H1 (cell line): ENCODE measurements at regions not wholly inside any gene's neighbourhood (a gene's known extent, or its start where the extent isn't known, plus 50 kb on each side); places are given as distances from the start of the nearest gene placed in this dataset.

Experiments
- CTCF ChIA-PET: fragments of 300-600 bp; sonication (Branson Sonifier 250); formaldehyde crosslinking; loops from one replicate; lab custom pipeline; 2021; ENCODE audit not compliant: partially characterized antibody; lab: Charles Lee
- POLR2A ChIA-PET: fragments of 300-600 bp; sonication (Branson Sonifier 250); formaldehyde crosslinking; loops from one replicate; lab custom pipeline; 2021; ENCODE audit warnings: inconsistent platforms; ENCODE audit not compliant: partially characterized antibody; lab: Charles Lee
- DNase-seq, 2 experiments: peaks; one replicate each; pipeline versions ENCODE4 v3.0.0 to v3.0.0-alpha.2; 2010 to 2022; ENCODE audit warnings: low spot score in 2 of 2, low read depth in 1 of 2, mixed read lengths in 1 of 2
- FAIRE-seq: peaks from 2 replicates; lab custom pipeline; 2011; peaks lifted over from hg19 to GRCh38; lab: Jason Lieb, UNC
- H2AFZ ChIP-seq: 2 replicates; pipeline ENCODE4 v1.8.1; 2012; ENCODE audit warnings: low read length, inconsistent platforms
- H2AK5ac ChIP-seq: 2 replicates; pipeline ENCODE4 v1.6.1; 2013; ENCODE audit warnings: low read depth, low read length
- H2BK120ac ChIP-seq: replicated peaks from 2 replicates; pipeline ENCODE3; 2013; ENCODE audit warnings: low read depth, low read length, inconsistent platforms
- H2BK12ac ChIP-seq: 2 replicates; pipeline ENCODE4 v1.6.1; 2013; ENCODE audit warnings: low read depth, low read length
- H2BK15ac ChIP-seq: 2 replicates; pipeline ENCODE4 v1.6.1; 2013; ENCODE audit warnings: low read length
- H2BK20ac ChIP-seq: 2 replicates; pipeline ENCODE4 v1.6.1; 2013; ENCODE audit warnings: low read length
- H2BK5ac ChIP-seq: 2 replicates; pipeline ENCODE4 v1.6.1; 2013; ENCODE audit warnings: low read depth, low read length
- H3K14ac ChIP-seq: 2 replicates; pipeline ENCODE4 v1.6.1; 2013; ENCODE audit warnings: inconsistent platforms; ENCODE audit not compliant: insufficient read length
- H3K18ac ChIP-seq: 2 replicates; pipeline ENCODE4 v1.6.1; 2013; ENCODE audit warnings: low read length; ENCODE audit errors: extremely low read depth
- H3K23ac ChIP-seq: 2 replicates; pipeline ENCODE4 v1.6.1; 2013; ENCODE audit warnings: inconsistent platforms; ENCODE audit not compliant: insufficient read length
- H3K23me2 ChIP-seq: 2 replicates; pipeline ENCODE4 v1.6.1; 2013; ENCODE audit warnings: low read depth, low read length
- H3K27ac ChIP-seq: 2 replicates; pipeline ENCODE4 v1.6.1; 2011; ENCODE audit warnings: low read depth, low read length, inconsistent platforms
- H3K27me3 ChIP-seq, 4 experiments: replicated peaks in 1 of 4; 1 replicate in 1 of 4; 2 replicates in 3 of 4; pipeline versions ENCODE4 v1.6.1 to v1.8.1; 2011 to 2013; ENCODE audit warnings: low read length in 3 of 4, mild to moderate bottlenecking in 3 of 4, inconsistent platforms in 2 of 4, mixed read lengths in 2 of 4, moderate library complexity in 1 of 4; ENCODE audit not compliant: control insufficient read depth in 3 of 4, insufficient read depth in 3 of 4; ENCODE audit errors: extremely low read depth in 1 of 4
- H3K36me3 ChIP-seq, 4 experiments: 2 replicates each; pipeline versions ENCODE4 v1.6.1 to v1.8.1; 2011 to 2013; ENCODE audit warnings: mild to moderate bottlenecking in 4 of 4, low read length in 3 of 4, moderate library complexity in 2 of 4, control low read depth in 1 of 4, inconsistent platforms in 1 of 4; ENCODE audit not compliant: insufficient read depth in 4 of 4, control insufficient read depth in 2 of 4
- H3K4ac ChIP-seq: replicated peaks from 2 replicates; pipeline ENCODE3; 2013; ENCODE audit warnings: low read length, low read depth, mixed read lengths, inconsistent platforms; ENCODE audit not compliant: insufficient read length
- H3K4me1 ChIP-seq, 4 experiments: replicated peaks in 1 of 4; 1 replicate in 1 of 4; 2 replicates in 3 of 4; pipeline versions ENCODE4 v1.6.1 to v1.8.1; 2011 to 2013; ENCODE audit warnings: low read length in 3 of 4, inconsistent platforms in 2 of 4, mixed read lengths in 1 of 4; ENCODE audit not compliant: insufficient read depth in 4 of 4, control insufficient read depth in 3 of 4
- H3K4me2 ChIP-seq, 2 experiments: 2 replicates each; pipeline versions ENCODE4 v1.6.1 to v1.8.1; 2011 to 2013; ENCODE audit warnings: low read depth in 2 of 2, low read length in 2 of 2, control low read depth in 1 of 2, inconsistent platforms in 1 of 2, mild to moderate bottlenecking in 1 of 2; ENCODE audit not compliant: insufficient read depth in 1 of 2
- H3K4me3 ChIP-seq, 4 experiments: fragments of 200-600, 300-600 bp in 1 of 4; sonication (generic), shearing (Covaris generic), sonication (Bioruptor Twin) in 1 of 4; 2 replicates each; pipeline versions ENCODE4 v1.5.1 to v1.8.1; 2011 to 2016; ENCODE audit warnings: low read length in 4 of 4, low read depth in 3 of 4, control low read depth in 2 of 4, inconsistent platforms in 2 of 4, mild to moderate bottlenecking in 2 of 4, mixed read lengths in 1 of 4, moderate library complexity in 1 of 4; ENCODE audit not compliant: insufficient read depth in 2 of 4; ENCODE audit errors: extremely low read depth in 1 of 4
- H3K56ac ChIP-seq: replicated peaks from 2 replicates; pipeline ENCODE3; 2013; ENCODE audit warnings: low read depth, mild to moderate bottlenecking, mixed read lengths, low read length, inconsistent platforms; ENCODE audit not compliant: insufficient read length
- H3K79me1 ChIP-seq: 2 replicates; pipeline ENCODE4 v1.6.1; 2013; ENCODE audit warnings: low read depth, low read length, control low read depth
- H3K79me2 ChIP-seq, 2 experiments: 2 replicates each; pipeline versions ENCODE4 v1.6.1 to v1.8.1; 2012 to 2013; ENCODE audit warnings: low read length in 2 of 2, mild to moderate bottlenecking in 2 of 2, inconsistent platforms in 1 of 2; ENCODE audit not compliant: insufficient read depth in 2 of 2, control insufficient read depth in 1 of 2
- H3K9ac ChIP-seq, 4 experiments: replicated peaks in 1 of 4; 1 replicate in 1 of 4; 2 replicates in 3 of 4; pipeline versions ENCODE4 v1.6.1 to v1.8.1; 2011 to 2013; ENCODE audit warnings: low read depth in 3 of 4, low read length in 3 of 4, control low read depth in 2 of 4, mild to moderate bottlenecking in 2 of 4, moderate library complexity in 2 of 4, inconsistent platforms in 1 of 4; ENCODE audit errors: extremely low read depth in 1 of 4
- H3K9me3 ChIP-seq, 2 experiments: 2 replicates each; pipeline versions ENCODE4 v1.6.1 to v1.8.1; 2012 to 2013; ENCODE audit warnings: mild to moderate bottlenecking in 2 of 2, moderate library complexity in 2 of 2, control low read depth in 1 of 2, inconsistent platforms in 1 of 2, low read depth in 1 of 2, low read length in 1 of 2, mixed read lengths in 1 of 2; ENCODE audit not compliant: insufficient read depth in 2 of 2
- H4K20me1 ChIP-seq, 2 experiments: replicated peaks in 1 of 2; 2 replicates each; pipeline versions ENCODE3 to v1.8.1; 2011 to 2013; ENCODE audit warnings: inconsistent platforms in 2 of 2, low read length in 2 of 2, mild to moderate bottlenecking in 1 of 2; ENCODE audit not compliant: insufficient read depth in 2 of 2, control insufficient read depth in 1 of 2
- H4K5ac ChIP-seq: 2 replicates; pipeline ENCODE4 v1.6.1; 2013; ENCODE audit warnings: low read length, low read depth, mixed read lengths, inconsistent platforms; ENCODE audit not compliant: insufficient read length
- H4K8ac ChIP-seq: 2 replicates; pipeline ENCODE4 v1.8.0; 2013; ENCODE audit warnings: mild to moderate bottlenecking, moderate library complexity, low read length, inconsistent platforms; ENCODE audit not compliant: insufficient read depth; ENCODE audit errors: extremely low read depth
- H4K91ac ChIP-seq: replicated peaks from 2 replicates; pipeline ENCODE3; 2013; ENCODE audit warnings: low read length, mixed read lengths, inconsistent platforms; ENCODE audit not compliant: insufficient read length
- BCL11A ChIP-seq, 2 experiments: IDR thresholded peaks; one replicate each; pipeline ENCODE4 v1.6.1; 2011; ENCODE audit warnings: low read depth in 2 of 2, low read length in 2 of 2, mild to moderate bottlenecking in 2 of 2
- CREB1 ChIP-seq: IDR thresholded peaks from 2 replicates; pipeline ENCODE4 v1.6.1; 2012; ENCODE audit warnings: inconsistent platforms
- KDM4A ChIP-seq: IDR thresholded peaks from one replicate; pipeline ENCODE4 v1.7.1; 2012; ENCODE audit warnings: low read depth, mild to moderate bottlenecking, moderate library complexity, low read length, inconsistent platforms; ENCODE audit not compliant: severe bottlenecking
- MAFK ChIP-seq: IDR thresholded peaks from 2 replicates; pipeline ENCODE4 v1.6.1; 2012; ENCODE audit warnings: low read depth, mild to moderate bottlenecking, improper control_type of control experiment, low read length
- NRF1 ChIP-seq: IDR thresholded peaks from 2 replicates; pipeline ENCODE4 v1.6.1; 2011; ENCODE audit warnings: mild to moderate bottlenecking, low read depth, low read length, improper control_type of control experiment
- POLR2AphosphoS5 ChIP-seq: IDR thresholded peaks from 2 replicates; pipeline ENCODE4 v1.6.1; 2011; ENCODE audit warnings: low read depth, low read length
- POU5F1 ChIP-seq: IDR thresholded peaks from 2 replicates; pipeline ENCODE4 v1.6.1; 2011; ENCODE audit warnings: low read depth, mild to moderate bottlenecking, low read length, moderate library complexity
- RAD21 ChIP-seq, 2 experiments: IDR thresholded peaks in 1 of 2; conservative IDR thresholded peaks in 1 of 2; 2 replicates each; pipeline ENCODE4 v1.6.1; 2011; ENCODE audit warnings: low read depth in 2 of 2, low read length in 2 of 2, improper control_type of control experiment in 1 of 2, inconsistent platforms in 1 of 2, mild to moderate bottlenecking in 1 of 2, moderate library complexity in 1 of 2
- RNF2 ChIP-seq: fragments of 200-900, 300-1000 bp; sonication (generic); IDR thresholded peaks from 2 replicates; pipeline ENCODE4 v1.7.1; 2016; ENCODE audit warnings: borderline replicate concordance, low read depth, mild to moderate bottlenecking, antibody characterized with exemption, low read length; ENCODE audit not compliant: poor library complexity, severe bottlenecking; ENCODE audit errors: missing control alignments
- SIN3A ChIP-seq, 2 experiments: IDR thresholded peaks in 1 of 2; conservative IDR thresholded peaks in 1 of 2; 2 replicates each; pipeline ENCODE4 v1.6.1; 2011 to 2012; ENCODE audit warnings: low read length in 2 of 2, improper control_type of control experiment in 1 of 2, low read depth in 1 of 2, mild to moderate bottlenecking in 1 of 2
- TAF1 ChIP-seq: IDR thresholded peaks from 2 replicates; pipeline ENCODE4 v1.6.1; 2011; ENCODE audit warnings: mild to moderate bottlenecking, low read depth, low read length
- TEAD4 ChIP-seq: IDR thresholded peaks from 2 replicates; pipeline ENCODE4 v1.6.1; 2012; ENCODE audit warnings: low read depth, low read length, inconsistent platforms, mixed read lengths
- WGBS, 2 experiments: shearing (Covaris generic) in 1 of 2; methylation state at CpG; one replicate each; pipeline versions ENCODE4 v1.1.6 to v1.1.7; 2013 to 2015; ENCODE audit warnings: low lambda C conversion rate in 2 of 2, mixed read lengths in 2 of 2, inconsistent platforms in 1 of 2, low coverage in 1 of 2, missing lambda C conversion rate in 1 of 2; ENCODE audit not compliant: insufficient replicate concordance in 2 of 2, insufficient coverage in 1 of 2, insufficient read length in 1 of 2; ENCODE audit errors: extremely low coverage in 1 of 2, missing lambda C conversion rate in 1 of 2; 5-methylcytosine and 5-hydroxymethylcytosine counted together
- TF ChIP-seq, protein P1 (sequence below): IDR thresholded peaks from 2 replicates; pipeline ENCODE4 v1.6.1; 2011; ENCODE audit warnings: low read length, improper control_type of control experiment

DNA sequence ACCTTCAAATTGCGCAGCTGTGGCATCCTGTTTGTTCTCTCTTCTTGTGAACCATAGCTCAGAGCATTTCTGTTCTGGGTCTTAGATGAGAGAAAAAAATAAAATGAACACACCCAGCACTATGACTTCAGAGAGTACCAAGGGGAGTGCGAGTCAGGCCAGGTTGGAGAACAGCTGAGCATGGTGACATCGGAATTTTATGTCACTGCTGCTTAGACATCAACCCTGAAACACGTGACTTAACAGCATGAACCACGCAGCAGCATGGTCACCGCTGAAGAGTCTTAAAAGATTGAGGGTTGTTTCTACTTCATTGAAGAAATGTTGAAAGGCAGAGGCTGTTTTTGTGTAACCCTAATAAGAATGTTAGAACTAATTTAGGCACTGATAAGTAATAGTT lies 288.8 kb upstream of the SOX11 start:
- DNase-seq (no peak), FAIRE-seq (no peak)
- Histone ChIP-seq H3K4me1 (no peaks in the 10 kb centered on the region), H4K20me1 (no peaks in the 10 kb centered on the region), H2AFZ (no peak overlapping the region), H3K23me2 (no peaks in the 10 kb centered on the region), H2AK5ac (no peak overlapping the region), H3K4me2 (no peak overlapping the region), H3K14ac (no peak overlapping the region), H2BK20ac (no peak overlapping the region), H2BK12ac (no peak overlapping the region), H4K91ac (no peak overlapping the region), H3K56ac (no peak overlapping the region), H3K27ac (no peak overlapping the region), H3K27me3 (no peaks in the 10 kb centered on the region), H3K79me2 (no peaks in the 10 kb centered on the region), H3K79me1 (no peaks in the 10 kb centered on the region), H3K36me3 (no peaks in the 10 kb centered on the region), H2BK15ac (no peak overlapping the region), H4K5ac (no peak overlapping the region), H2BK5ac (no peak overlapping the region), H3K4me3 (no peak overlapping the region), H3K23ac (no peak overlapping the region), H3K18ac (no peak overlapping the region), H3K9me3 (no peaks in the 10 kb centered on the region), H3K4ac (no peak overlapping the region), H4K8ac (no peak overlapping the region), H2BK120ac (no peak overlapping the region), H3K9ac (no peak overlapping the region)
- 84% methylated on average over 6 of the region's 6 CpGs; no CpG with 5 or more reads in 1 of the 2 experiments for WGBS, 2 experiments
- ChIA-PET POLR2A (no interaction called here), CTCF (no interaction called here)
- TF ChIP-seq MAFK (no peak), KDM4A (no peak), RNF2 (no peak), TAF1 (no peak), POLR2AphosphoS5 (no peak), NRF1 (no peak), RAD21 (IDR thresholded peaks at IDR 0.05 in 1 of 2, conservative IDR thresholded peaks at IDR 0.05 in 1 of 2; ENCODE audit: low read depth in 2 of 2, low read length in 2 of 2) (no peak), POU5F1 (no peak), TEAD4 (no peak), CREB1 (no peak), SIN3A (conservative IDR thresholded peaks at IDR 0.05 in 1 of 2, IDR thresholded peaks at IDR 0.05 in 1 of 2; ENCODE audit: low read depth in 1 of 2, low read length in 2 of 2) (no peak), BCL11A (IDR thresholded peaks at IDR 0.05; ENCODE audit: low read depth in 2 of 2, low read length in 2 of 2) (no peak)
- TF ChIP-seq, protein P1, sequence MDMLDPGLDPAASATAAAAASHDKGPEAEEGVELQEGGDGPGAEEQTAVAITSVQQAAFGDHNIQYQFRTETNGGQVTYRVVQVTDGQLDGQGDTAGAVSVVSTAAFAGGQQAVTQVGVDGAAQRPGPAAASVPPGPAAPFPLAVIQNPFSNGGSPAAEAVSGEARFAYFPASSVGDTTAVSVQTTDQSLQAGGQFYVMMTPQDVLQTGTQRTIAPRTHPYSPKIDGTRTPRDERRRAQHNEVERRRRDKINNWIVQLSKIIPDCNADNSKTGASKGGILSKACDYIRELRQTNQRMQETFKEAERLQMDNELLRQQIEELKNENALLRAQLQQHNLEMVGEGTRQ = no peak
